Ureter (tissue), 1 donor: ENCODE measurements at regions not wholly inside any gene's neighbourhood (a gene's known extent, or its start where the extent isn't known, plus 50 kb on each side); places are given as distances from the start of the nearest gene placed in this dataset.
"Not testable (repeated sequence)": the region's sequence is repeated elsewhere in the genome, so short reads cannot be mapped to it uniquely, and the experiment has no call there.

Source experiments
- DNase-seq: peaks from one replicate; pipeline ENCODE4 v3.0.0-alpha.2; 2020; ENCODE audit warnings: low spot score
- donor health status: DM: yes; HTN: yes; CAD: no.

GRCh38 chr13:44848920-44849676 is 140.2 kb downstream of the NUFIP1 start:
- DNase-seq = no peak

GRCh38 chr13:44845281-44846058 is 143.8 kb downstream of the NUFIP1 start:
- DNase-seq = not testable (repeated sequence)

GRCh38 chr13:44844786-44845185 is 144.5 kb downstream of the NUFIP1 start:
- no peak for DNase-seq

- no peak for DNase-seq
Measured at GRCh38 chr13:44843403-44843802, 145.9 kb downstream of the NUFIP1 start.

- no peak for DNase-seq
Measured at GRCh38 chr13:44842158-44842557, 147.1 kb downstream of the NUFIP1 start.

GRCh38 chr13:44840131-44840530 is 149.1 kb downstream of the NUFIP1 start:
- no peak for DNase-seq

GRCh38 chr13:44837250-44837649 is 152.0 kb downstream of the NUFIP1 start:
- no peak for DNase-seq

GRCh38 chr13:44834404-44834803 is 154.9 kb downstream of the NUFIP1 start:
- DNase-seq = no peak

- no peak for DNase-seq
Measured at GRCh38 chr13:44833626-44834025, 155.6 kb downstream of the NUFIP1 start.

- DNase-seq = no peak
Measured at GRCh38 chr13:44833139-44833538, 156.1 kb downstream of the NUFIP1 start.

GRCh38 chr13:44826591-44827350 is 162.5 kb downstream of the NUFIP1 start:
- no peak for DNase-seq

GRCh38 chr13:44825953-44826352 is 163.3 kb downstream of the NUFIP1 start:
- no peak for DNase-seq

GRCh38 chr13:44823555-44823954 is 165.7 kb downstream of the NUFIP1 start:
- DNase-seq = not testable (repeated sequence)

GRCh38 chr13:44822291-44822690 is 167.0 kb downstream of the NUFIP1 start:
- no peak for DNase-seq

GRCh38 chr13:44819772-44820171 is 169.5 kb downstream of the NUFIP1 start:
- no peak for DNase-seq

- no peak for DNase-seq
Measured at GRCh38 chr13:44819245-44819644, 170.0 kb downstream of the NUFIP1 start.

- no peak for DNase-seq
Measured at GRCh38 chr13:44818428-44818827, 170.8 kb downstream of the NUFIP1 start.

- no peak for DNase-seq
Measured at GRCh38 chr13:44818016-44818415, 171.3 kb downstream of the NUFIP1 start.

- no peak for DNase-seq
Measured at GRCh38 chr13:44817131-44817671, 172.1 kb downstream of the NUFIP1 start.

- DNase-seq = no peak
Measured at GRCh38 chr13:44816701-44817100, 172.6 kb downstream of the NUFIP1 start.

- DNase-seq = peak; percentile 67
Measured at GRCh38 chr13:44815623-44816022, 173.6 kb downstream of the NUFIP1 start.

- DNase-seq = no peak
Measured at GRCh38 chr13:44814836-44815235, 174.4 kb downstream of the NUFIP1 start.
